Activated CD4-positive, alpha-beta T cell treated with anti-CD3 and anti-CD28 coated beads, Interleukin-2, Interleukin-6, amounts not matched to agents 100 ng/mL and 50 ng/mL, durations not matched to agents 16 hours and 8 hours (primary cell): ENCODE measurements at regions not wholly inside any gene's neighbourhood (a gene's known extent, or its start where the extent isn't known, plus 50 kb on each side); places are given as distances from the start of the nearest gene placed in this dataset.

Experiments
- DNase-seq: peaks from one replicate; pipeline ENCODE4 v3.0.0-alpha.2; 2020

DNA sequence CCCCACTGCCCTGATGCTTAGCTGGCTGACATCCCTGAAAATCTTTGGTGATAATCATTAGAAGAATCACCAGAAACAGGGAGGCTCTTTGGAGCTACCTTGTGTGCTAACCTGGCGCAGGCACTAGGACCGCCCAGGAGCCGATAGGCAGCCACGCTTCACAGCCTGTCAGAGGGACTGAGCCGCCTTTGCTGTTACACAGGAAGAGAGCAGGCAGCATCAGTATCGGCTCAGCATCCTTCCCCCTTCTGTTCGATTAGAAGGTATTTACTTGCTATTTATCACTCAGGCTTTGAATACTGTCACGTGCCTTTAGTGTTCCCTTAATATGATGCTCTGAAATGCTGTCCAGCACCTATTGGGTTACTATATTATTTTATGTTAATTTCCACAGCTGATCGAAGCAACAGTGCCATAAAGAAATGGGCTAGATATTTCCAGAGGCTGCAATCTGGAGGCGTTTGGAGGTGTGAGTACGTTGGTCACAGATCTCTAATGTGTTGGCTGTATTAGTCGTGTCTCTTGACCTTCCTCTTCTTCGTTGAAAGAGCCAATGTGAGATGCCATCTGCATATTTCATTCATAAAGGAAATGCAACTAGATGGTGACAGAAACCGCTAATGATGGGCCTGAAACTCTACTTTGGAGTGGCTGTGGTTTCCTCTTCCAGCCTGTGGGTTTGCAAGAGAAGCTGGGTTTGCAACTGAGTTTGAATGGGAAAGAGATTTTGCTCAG, 110.4 kb upstream of the RAB27B start:
- DNase-seq, result peak; percentile 83

DNA sequence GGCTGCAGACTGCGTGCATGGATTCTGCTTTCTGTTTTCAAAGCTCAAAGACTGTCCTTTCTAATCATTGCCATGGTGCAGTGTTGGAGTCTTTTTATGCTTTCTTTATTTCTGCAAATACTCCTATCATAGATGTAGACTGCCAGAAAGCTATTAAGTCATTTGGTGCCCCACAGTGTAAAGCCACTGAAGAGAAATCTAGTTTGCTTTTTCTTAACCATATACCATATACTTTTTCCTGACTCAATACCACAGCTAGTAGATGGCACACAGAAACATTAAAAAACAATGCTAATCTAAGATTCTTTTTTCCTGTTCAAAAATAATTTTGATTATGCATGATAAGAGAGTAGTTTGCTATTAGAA, 109.9 kb upstream of the RAB27B start:
- DNase-seq, result no peak

DNA sequence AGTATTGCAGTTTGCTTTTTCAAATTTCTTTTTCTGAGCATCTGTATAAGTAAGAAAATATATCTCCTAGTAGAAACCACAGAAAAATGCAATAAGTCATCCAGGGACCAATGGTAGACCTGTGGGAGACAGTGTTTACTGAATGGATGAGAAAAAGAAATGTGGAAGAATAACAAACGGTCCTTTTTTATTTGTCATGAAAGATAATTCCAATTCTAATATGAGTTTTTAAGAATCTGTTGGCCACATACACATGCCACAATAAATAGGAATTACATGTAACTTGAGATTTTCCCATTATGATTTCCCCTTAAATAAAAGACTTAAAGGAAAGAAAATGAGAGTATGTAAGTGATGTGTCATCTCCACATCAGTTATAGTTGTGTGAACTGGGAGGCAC, 107.7 kb upstream of the RAB27B start:
- no peak for DNase-seq

DNA sequence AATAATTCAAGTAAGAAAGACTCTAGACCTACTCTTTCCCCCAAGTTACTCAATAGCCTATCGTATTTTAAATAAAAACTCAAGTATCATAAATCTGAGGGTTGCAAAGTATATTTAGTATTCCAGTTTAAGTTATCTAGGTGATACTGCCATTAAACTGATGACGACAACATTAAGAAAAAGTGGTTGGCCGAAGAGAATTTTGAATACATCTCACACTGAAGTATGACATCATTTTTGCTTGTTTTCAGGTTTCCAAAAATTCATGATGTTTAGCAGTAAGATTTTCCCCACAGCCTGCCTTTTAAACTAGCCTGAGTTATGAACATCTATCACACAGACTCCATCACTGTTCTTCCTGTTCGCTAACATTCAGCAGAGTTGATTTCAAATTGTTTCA, 102.1 kb upstream of the RAB27B start:
- DNase-seq, result no peak

DNA sequence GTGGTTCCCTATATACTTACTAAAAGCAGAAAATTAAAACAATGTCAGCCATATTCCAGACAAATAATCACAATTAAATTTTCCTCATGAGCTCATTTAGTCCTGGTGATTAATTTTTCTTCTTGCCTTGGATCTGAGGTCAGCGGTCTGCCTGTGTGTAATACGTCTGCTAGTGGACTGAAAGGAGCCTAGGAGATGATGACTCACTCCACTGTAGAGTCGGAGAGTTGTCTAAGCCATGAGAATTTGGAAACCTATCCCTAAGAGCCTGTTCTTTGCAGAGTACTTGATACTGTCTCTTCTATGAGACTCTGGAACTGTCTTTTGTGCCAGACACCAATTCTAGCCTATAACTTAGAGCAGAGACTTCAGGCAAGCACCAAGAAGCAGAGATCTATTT, 94.2 kb upstream of the RAB27B start:
- DNase-seq, result no peak

DNA sequence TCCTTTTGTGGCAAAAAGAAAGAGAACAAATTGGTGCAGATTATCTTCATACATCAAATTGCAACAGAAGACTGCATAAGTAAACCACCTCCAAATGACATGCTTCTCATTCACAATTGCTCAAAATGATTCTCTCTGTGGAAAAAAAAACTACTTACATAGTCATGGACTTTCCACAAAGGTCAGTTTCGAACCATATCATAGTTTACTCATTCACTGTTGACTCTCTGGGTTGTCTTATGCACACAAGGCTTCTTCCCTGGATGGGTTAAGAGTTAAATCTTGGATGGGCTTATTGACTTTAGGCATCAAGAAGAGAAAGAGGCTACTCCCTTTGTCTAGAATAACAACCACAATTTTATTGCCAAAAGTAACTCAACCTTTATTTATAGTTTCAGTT, 91.3 kb upstream of the RAB27B start:
- no peak for DNase-seq

DNA sequence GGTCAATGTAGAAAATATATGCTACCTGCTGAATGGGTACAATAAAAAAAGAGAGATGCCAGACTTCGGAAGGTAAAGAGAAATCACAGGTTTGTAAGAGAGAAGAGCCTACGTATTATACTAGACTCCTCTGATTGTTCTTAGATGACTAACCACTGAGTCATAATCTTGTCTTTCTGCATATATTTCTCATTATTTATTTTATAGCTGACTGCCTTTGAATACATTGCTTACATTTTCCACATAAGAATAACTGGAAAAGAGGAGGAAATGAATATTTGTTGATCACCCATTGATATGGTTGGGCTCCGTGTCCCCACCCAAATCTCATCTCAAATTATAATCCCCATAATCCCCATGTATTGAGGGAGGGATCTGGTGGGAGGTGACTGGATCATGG, 90.3 kb upstream of the RAB27B start:
- DNase-seq, result no peak

DNA sequence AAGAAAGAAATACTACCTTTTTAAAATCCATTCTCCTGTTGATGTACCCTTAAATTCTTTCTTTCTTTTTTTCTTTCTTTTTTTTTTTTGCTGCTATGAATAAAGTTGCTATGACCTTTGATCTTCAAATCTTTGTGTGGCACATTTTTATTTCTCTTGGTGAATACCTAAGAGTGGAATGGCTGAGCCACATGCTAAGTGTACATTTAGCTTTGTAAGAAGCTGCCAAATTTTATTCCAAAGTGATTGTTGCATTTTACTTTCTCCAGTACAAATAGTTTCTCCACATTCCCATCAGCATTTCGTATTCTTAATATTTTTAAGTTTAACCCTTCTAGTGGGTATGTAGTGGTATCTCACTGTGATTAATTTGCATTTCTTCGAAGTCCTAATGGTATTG, 88.8 kb upstream of the RAB27B start:
- DNase-seq, result no peak

DNA sequence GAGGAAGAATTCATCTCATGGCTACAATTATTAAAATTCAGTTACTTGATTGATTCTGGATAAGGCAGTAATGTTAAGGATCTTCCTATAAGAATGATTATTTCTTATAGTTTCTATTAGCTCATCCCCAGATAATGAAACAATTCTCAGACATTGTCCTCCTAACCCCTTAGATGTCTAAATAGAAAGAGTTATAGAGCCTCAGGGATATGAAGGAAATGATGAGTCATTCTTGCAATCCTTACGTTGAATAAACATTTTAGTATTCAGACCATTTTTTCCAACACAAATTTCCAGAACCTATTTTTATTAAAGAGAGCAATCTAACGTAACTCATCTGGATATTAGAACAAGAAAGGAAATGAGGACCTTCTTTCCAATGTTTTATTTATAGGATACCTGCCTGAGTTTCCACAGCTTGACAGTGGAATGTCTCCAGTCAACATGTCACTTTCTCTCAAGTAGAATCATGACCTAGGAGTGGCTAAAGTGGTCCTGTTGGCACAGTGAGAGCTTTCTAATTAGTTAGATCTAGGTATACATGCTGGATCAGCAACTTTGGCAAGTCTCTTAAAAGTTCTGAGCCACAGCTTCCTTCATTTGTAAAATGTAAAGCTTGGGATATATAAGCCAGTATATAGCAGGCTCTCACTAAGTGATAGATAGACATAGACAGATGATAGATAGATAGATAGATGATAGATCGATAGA, 88.0 kb upstream of the RAB27B start:
- DNase-seq, result no peak

DNA sequence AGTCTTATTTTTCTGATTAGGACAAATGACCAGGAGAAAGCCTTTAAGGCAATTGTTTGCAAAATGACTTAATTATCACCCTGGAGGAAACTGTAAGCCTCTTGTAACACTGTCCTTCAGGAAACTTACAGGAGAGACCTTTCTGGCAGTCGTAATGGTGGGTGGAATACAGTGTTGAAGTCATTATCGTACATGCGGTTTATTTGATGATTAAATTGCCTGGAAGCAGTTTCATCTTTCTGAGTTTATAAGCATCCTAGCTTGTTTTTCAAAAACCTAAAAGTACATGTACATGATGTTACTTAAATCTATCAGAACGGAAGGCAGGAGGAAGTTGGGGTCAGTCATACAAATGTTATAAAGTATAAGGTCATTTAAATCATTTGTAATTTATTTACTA, 86.2 kb upstream of the RAB27B start:
- no peak for DNase-seq

DNA sequence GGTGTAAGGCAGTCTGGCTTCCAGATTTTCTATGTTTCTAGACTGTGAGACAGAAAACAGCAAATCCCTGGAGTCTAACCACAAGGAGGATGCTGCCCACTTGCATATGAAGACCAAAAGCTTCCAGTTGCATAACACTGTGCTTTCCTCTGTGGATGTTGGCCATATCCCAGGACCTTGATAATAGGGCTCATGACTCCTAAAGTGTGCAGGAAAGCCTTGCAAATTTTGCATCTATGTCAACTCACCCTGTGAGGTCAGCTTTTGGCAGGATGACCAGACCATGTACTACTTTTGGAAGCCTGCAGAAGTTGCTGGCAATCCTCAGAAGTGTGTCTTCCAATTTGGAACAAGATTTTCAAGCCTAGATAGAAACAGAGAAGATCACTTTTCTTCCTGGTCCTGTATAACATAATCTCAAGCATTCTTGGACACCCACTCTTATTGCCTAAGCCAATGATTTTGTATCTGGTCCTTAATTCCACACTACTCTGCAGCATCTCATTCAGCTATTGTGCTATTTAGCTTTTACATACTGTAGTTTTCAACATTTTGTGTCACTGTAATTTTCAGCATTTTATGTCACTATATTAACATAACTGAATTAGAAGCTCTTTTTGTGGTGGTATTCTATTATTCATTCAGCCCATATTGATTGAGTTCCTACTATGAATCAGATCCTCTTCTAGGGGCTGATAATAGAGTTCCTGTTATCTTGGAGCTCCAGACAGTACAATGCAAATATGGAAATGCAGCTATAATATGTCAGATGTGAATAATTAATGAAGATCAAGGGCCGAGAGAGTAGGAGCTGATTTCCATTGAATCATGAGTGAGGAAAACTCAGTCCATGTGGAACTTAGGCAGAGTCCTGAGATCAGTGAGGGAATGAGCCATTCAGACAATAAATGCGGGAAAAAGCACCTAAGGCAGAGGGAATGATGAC, 85.3 kb upstream of the RAB27B start:
- no peak for DNase-seq

DNA sequence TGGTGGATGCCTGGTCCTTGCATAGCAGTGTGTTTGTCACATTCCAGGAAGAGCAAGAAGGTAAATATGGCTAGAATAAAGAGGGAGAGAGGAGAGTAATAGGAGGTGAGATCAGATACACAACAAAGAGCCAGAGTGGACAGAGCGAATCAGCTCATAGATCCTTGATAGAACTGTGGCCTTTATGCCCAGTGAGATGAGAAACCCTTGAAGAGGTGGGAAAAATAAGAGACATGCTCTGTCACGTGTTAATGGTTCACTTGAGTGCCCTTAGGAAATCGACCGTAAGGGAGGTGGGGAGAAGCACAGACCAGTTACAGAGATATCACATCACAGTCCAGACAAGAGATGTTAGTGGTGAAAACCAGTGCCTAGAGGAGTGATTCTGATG, 84.7 kb upstream of the RAB27B start:
- DNase-seq, result no peak

DNA sequence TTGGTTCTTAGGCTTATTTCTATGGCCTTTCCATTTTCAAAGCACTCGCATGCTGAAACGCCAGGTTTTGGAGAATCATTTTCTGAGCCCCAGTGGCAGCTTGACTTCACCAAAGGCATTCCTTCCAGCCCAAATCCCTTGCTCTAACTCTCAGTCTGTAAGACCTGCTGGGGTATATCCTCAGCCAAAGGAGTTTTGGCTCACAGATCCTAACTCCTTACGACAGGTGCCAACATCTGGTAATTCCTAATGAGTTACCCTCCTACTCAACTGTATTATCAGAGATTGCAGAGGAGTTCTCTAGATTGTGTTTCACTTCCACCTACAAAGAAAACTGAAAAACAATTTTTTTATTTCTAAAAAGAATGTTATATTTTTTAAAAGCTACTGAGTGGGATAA, 79.0 kb upstream of the RAB27B start:
- DNase-seq, result no peak

DNA sequence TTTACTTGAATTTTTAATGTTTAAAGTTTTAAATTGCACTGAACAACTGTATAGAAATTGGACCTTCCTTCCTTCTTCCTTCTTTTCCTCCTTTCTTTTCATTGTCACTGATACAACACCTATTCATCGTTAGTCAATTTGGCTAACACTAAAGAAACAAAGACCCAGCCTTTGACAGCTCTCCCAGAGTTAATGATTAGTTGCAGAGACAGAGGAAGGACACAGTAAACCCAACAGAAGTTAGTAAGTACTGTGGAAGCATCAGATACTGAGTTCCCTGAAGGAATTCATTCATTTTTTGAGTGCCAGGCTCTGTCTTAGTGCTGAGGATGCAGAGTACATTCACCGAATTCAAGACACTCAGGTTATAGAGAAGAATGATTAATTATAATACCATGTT, 77.9 kb upstream of the RAB27B start:
- no peak for DNase-seq

DNA sequence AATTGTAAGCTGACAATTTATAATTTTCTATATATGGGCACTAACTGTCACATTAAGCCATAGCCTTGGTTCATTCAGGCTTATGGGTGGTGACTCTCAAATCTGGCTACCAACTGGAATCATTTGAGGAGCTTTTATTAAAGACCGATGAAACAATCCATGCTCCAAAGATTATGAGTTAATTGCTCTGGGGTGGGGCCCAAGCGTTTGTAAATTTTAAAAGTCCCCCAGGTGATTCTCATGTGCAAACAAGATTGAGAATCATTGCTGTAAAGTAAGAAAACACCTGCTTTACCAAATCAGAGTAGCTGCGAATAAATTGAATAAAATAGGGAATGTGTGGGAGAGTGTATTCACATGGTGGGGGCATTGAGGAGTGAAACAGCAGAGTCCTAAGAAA, 76.1 kb upstream of the RAB27B start:
- DNase-seq, result no peak

DNA sequence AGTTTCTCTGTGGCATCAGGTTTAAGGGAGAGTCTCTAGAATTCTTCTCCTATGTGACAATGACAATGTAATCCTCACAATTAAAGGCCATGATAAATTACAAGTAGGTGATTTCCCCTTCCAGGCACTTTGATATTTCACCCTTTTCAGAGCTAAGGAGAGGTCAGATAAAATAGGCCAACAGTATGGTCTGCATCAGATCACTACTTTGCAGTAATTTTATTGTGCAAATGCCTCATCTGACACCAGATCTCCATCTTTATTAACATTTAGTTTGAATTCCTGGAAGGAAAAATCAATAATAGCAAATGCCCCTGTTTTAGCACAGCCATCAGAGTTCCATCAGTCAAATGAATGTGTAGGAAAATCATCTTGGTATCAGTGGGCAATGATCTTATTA, 72.8 kb upstream of the RAB27B start:
- DNase-seq, result no peak

DNA sequence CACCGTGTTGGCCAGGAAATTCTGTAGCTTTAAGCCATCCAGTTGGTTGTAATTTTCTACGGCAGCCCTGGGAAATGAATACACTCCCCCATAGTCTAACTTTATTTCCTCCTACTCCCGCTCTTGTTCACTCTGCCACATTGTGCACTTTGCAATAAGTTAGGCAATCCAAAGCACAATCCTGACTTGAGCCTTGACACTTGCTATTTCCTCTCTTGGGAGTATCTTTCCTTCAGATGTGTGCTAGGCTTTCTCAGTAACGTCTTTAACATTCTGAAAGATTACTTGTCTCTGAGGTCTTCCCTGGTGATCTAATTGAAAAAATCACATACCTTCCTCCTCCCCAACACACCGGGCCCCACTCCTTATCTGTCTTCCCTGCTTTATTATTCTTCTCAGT, 65.9 kb upstream of the RAB27B start:
- no peak for DNase-seq

DNA sequence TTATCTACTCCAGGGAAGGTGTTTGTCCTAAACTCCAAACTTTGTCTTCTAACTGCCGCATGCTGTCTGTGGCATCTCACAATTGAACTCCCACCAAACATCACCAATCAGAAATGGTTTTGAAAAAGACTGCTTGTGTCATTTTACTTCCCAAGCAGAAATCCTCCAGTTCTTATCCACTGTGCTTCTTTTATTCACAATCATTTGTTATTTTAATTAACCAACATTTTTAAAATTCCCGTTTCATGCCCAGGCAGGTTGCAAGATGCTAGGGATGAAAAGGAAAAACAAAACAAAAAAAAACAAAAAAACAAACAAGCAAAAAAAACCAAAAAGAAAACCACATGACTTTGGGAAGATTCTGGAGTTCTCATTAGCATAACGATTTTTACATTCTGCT, 63.5 kb upstream of the RAB27B start:
- DNase-seq, result no peak

DNA sequence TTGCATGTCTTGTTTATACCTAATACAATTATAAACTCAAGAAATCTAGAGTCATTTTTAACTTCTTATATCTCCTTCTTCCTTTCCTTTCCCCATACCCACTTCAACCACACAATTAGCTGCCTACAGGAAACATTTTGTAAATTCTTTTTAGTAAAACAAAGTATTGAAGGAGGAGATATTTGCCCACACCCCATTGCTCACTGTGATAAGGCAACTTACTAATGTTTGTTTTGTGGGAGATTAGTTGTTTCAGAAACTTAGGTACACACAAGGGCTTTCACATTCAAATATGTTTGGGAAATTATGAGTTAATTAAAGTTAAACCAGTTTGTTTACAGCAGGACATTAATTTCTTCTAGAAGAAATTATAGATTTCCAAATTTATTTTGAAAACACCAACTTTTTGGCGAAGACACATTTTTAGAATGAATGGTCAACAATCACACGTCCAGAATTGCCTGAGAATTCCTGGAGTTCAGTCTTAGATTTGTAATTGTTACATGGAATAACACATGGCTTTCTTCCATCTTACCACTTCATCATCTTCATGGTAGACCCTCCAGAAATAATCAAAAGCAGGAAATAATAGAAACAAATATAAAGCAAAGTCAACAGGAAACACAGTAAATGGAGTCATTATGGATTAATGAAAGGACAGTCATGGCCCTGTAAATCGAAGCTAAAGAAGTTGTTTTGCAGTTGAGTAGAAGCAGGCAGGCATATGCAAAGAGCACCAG, 62.5 kb upstream of the RAB27B start:
- no peak for DNase-seq

DNA sequence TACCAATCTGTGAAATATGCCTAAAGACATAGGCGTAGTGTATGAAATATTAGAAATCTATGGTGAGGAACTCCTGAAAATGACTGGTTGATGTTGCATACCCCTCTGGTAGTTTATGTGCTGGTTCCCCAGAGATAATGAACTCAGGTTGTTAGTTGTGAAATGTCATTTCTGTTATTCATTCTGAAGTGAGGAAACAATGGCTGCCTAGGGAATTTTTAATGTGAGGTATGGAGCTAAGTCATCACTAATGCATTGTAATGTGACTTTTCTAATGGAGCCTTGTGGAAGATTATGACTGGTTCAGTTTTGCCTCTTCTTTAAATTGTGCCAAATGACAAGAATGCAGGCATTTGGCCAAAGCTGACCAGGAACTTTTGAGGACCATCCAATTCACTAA, 61.6 kb upstream of the RAB27B start:
- DNase-seq, result no peak

DNA sequence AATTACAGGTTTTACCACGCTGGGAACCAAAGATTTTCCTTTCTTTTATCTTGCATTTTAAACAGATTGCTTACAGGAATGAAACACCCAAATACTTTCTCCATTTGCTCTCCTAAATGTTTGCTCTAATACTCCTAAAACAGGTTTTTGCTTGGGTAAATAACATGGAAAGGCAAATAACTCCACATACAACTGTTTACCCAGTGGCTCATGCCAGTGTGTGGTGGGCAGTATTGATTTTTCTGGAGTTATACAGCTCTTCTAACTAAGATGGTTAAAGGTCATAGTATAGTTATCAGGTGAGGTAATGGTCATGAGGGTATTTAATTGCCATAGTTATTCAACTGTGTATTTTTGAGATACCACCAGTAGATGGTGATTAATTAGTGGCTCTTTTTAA, 61.2 kb upstream of the RAB27B start:
- no peak for DNase-seq

DNA sequence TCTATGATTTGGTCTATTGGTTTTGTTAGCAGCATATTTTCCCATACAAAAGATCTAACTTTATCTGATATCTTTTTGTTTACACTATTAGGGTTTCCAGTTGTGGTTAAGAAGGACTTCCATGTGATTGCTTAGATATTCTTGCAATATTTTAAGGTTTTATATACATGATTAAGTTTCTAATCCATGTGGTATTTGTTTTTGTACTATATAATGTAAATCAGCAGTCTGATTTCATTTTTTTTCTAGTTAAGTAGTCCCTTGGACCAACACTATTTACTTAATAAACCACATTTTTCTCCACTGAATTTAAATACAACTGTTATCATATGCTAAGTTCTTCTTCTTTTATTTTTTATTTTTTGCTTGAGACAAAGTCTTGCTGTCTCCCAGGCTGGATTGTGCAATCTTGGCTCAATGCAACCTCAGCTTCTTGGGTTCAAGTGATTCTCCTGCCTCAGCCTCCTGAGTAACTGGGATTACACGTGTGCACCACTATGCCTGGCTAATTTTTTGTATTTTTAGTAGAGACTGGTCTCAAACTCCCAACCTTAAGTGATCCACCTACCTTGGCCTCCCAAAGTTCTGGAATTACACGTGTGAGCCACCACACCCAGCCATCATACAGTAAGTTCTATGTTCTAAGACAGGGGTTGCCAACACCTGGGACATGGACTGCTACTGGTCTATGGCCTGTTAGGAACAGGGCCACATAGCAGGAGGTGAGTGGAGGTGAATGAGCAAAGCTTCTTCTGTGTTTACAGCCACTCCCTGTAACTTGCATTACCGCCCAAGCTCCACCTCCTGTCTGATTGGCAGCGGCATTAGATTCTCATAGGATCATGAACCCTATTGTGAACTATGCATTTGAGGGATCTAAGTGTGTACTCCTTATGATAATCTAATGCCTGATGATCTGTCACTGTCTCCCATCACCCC, 58.5 kb upstream of the RAB27B start:
- DNase-seq, result no peak
